T-helper 1 cell treated with Interleukin-12 subunit alpha and Interleukin-12 subunit beta and Interleukin-4 antibody, amounts not matched to agents 30 μg/mL and 1 μg/mL, for 36 hours (primary cell): ENCODE measurements at regions not wholly inside any gene's neighbourhood (a gene's known extent, or its start where the extent isn't known, plus 50 kb on each side); places are given as distances from the start of the nearest gene placed in this dataset.
"Not testable (repeated sequence)": the region's sequence is repeated elsewhere in the genome, so short reads cannot be mapped to it uniquely, and the experiment has no call there.

Source experiments
- H3K27ac Mint-ChIP-seq: one replicate; pipeline ENCODE4 v1.8.0; 2021; ENCODE audit warnings: mild to moderate bottlenecking, mixed read lengths
- H3K27me3 Mint-ChIP-seq: one replicate; pipeline ENCODE4 v1.8.0; 2021; ENCODE audit warnings: low read depth, mixed read lengths
- H3K36me3 Mint-ChIP-seq: one replicate; pipeline ENCODE4 v1.8.0; 2021; ENCODE audit warnings: low read depth, mixed read lengths
- H3K4me1 Mint-ChIP-seq: one replicate; pipeline ENCODE4 v1.8.0; 2021; ENCODE audit warnings: low read depth, mixed read lengths
- H3K4me3 Mint-ChIP-seq: one replicate; pipeline ENCODE4 v1.8.0; 2021; ENCODE audit warnings: mild to moderate bottlenecking, moderate library complexity, mixed read lengths
- H3K9me3 Mint-ChIP-seq: one replicate; pipeline ENCODE4 v1.8.0; 2021; ENCODE audit warnings: mixed read lengths

DNA sequence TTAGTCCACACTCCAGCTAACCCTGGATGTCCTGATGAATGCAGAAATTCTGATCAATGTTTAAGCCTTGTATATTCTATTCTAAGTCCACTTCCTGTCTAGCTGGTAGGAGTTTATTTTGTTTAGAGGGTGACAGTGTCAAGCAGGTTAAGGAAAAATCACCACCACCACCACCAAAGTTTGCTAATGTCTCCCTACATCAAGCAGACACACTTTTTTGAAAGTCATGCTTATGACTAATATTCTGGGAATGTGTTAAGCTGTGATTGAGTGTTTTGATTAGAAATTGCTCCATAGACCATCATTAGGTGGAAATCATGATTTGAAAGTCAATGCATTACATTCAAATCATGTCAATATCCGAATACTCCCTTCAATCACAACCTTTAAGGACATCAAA, 1530.1 kb downstream of the MAT2B start:
- no peaks in the 10 kb centered on the region for H3K36me3 Mint-ChIP-seq
- no peak overlapping the region for H3K27ac Mint-ChIP-seq
- no peaks in the 10 kb centered on the region for H3K4me1 Mint-ChIP-seq
- H3K9me3 Mint-ChIP-seq: peaks cover 10% of the 10 kb centered on the region
- H3K4me3 Mint-ChIP-seq: no peak overlapping the region
- no peaks in the 10 kb centered on the region for H3K27me3 Mint-ChIP-seq

GRCh38 chr5:165039748-165040147, 1534.3 kb downstream of the MAT2B start:
- Mint-ChIP-seq H3K4me1 (no peaks in the 10 kb centered on the region), H3K27ac (no peak overlapping the region), H3K36me3 (no peaks in the 10 kb centered on the region), H3K9me3 (peaks cover 10% of the 10 kb centered on the region), H3K4me3 (no peak overlapping the region), H3K27me3 (no peaks in the 10 kb centered on the region)

GRCh38 chr5:165045941-165046340, 1540.5 kb downstream of the MAT2B start:
- not testable (repeated sequence) for H3K9me3 Mint-ChIP-seq, H3K27ac Mint-ChIP-seq, H3K4me3 Mint-ChIP-seq, H3K27me3 Mint-ChIP-seq, H3K36me3 Mint-ChIP-seq, H3K4me1 Mint-ChIP-seq

GRCh38 chr5:165055476-165055875, 1550.1 kb downstream of the MAT2B start:
- Mint-ChIP-seq H3K4me3 (no peak overlapping the region), H3K27ac (no peak overlapping the region)

GRCh38 chr5:165057145-165057544, 1551.7 kb downstream of the MAT2B start:
- Mint-ChIP-seq H3K9me3 (peaks cover 16% of the 10 kb centered on the region), H3K27me3 (no peaks in the 10 kb centered on the region), H3K4me3 (no peak overlapping the region), H3K36me3 (no peaks in the 10 kb centered on the region), H3K27ac (no peak overlapping the region), H3K4me1 (no peaks in the 10 kb centered on the region)

More at GRCh38 chr5:165055476-165055875, 1550.1 kb downstream of the MAT2B start:
- Mint-ChIP-seq H3K36me3 (no peaks in the 10 kb centered on the region), H3K27me3 (no peaks in the 10 kb centered on the region), H3K9me3 (peaks cover 12% of the 10 kb centered on the region), H3K4me1 (no peaks in the 10 kb centered on the region)

- H3K27ac Mint-ChIP-seq: no peak overlapping the region
- no peak overlapping the region for H3K4me3 Mint-ChIP-seq
- peaks cover 8% of the 10 kb centered on the region for H3K9me3 Mint-ChIP-seq
- no peaks in the 10 kb centered on the region for H3K36me3 Mint-ChIP-seq
- H3K27me3 Mint-ChIP-seq: no peaks in the 10 kb centered on the region
- no peaks in the 10 kb centered on the region for H3K4me1 Mint-ChIP-seq
These were observed 1561.4 kb downstream of the MAT2B start for GRCh38 chr5:165066751-165067385.

DNA sequence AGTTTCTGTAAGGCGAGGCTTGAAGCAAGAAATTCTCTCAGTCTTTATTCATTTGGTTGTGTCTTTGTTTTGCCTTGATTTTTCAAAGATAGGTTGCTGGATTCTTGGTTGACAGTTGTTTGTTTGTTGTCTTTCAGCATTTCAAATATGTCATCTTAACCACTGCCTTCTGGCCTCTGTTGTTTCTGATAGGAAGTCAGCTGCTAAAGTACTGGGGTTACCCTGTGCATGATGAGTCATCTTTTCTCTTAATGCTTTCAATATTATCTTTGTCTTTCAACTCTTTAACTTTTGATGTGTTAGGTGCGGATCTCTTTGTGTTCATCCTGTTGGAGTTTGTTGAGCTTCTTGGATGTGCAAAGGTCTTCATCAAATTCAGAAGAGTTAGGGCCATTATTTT, 1571.3 kb downstream of the MAT2B start:
- no peaks in the 10 kb centered on the region for H3K36me3 Mint-ChIP-seq
- peaks cover 21% of the 10 kb centered on the region for H3K9me3 Mint-ChIP-seq
- H3K27me3 Mint-ChIP-seq: no peaks in the 10 kb centered on the region
- H3K4me1 Mint-ChIP-seq: no peaks in the 10 kb centered on the region
- H3K4me3 Mint-ChIP-seq: no peak overlapping the region
- H3K27ac Mint-ChIP-seq: no peak overlapping the region

GRCh38 chr5:165079389-165079788, 1574.0 kb downstream of the MAT2B start:
- no peak overlapping the region for H3K4me3 Mint-ChIP-seq
- H3K4me1 Mint-ChIP-seq: no peaks in the 10 kb centered on the region
- no peaks in the 10 kb centered on the region for H3K36me3 Mint-ChIP-seq
- no peaks in the 10 kb centered on the region for H3K27me3 Mint-ChIP-seq
- H3K27ac Mint-ChIP-seq: no peak overlapping the region
- peaks cover 8% of the 10 kb centered on the region for H3K9me3 Mint-ChIP-seq

GRCh38 chr5:165083394-165083793, 1578.0 kb downstream of the MAT2B start:
- H3K4me1 Mint-ChIP-seq: no peaks in the 10 kb centered on the region
- no peaks in the 10 kb centered on the region for H3K27me3 Mint-ChIP-seq
- H3K27ac Mint-ChIP-seq: no peak overlapping the region
- no peaks in the 10 kb centered on the region for H3K36me3 Mint-ChIP-seq
- no peak overlapping the region for H3K4me3 Mint-ChIP-seq
- H3K9me3 Mint-ChIP-seq: no peaks in the 10 kb centered on the region

- Mint-ChIP-seq H3K36me3 (no peaks in the 10 kb centered on the region), H3K4me3 (no peak overlapping the region), H3K27ac (no peak overlapping the region), H3K9me3 (no peaks in the 10 kb centered on the region), H3K4me1 (no peaks in the 10 kb centered on the region), H3K27me3 (no peaks in the 10 kb centered on the region)
These were observed 1581.0 kb downstream of the MAT2B start for GRCh38 chr5:165086465-165086864.

DNA sequence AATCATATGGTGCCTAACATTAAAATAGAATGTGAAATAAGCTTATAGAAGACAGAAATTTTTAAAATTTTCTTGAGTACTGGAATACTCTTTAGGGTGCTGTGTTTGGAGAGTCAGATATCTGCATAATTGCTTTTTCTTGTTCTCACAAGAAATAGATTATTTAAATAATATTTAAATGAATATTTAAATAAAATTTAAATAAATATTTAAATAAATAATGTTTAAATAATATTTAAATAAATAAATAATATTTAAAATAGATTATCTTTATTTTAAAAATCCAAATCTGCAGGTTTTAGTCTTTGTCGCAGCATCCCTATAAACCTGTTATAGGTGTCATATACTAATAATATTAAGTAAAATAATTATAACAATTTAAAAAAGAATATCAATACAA, 1589.4 kb downstream of the MAT2B start:
- H3K27me3 Mint-ChIP-seq: no peaks in the 10 kb centered on the region
- H3K36me3 Mint-ChIP-seq: no peaks in the 10 kb centered on the region
- peaks cover 11% of the 10 kb centered on the region for H3K9me3 Mint-ChIP-seq
- H3K4me3 Mint-ChIP-seq: no peak overlapping the region
- no peak overlapping the region for H3K27ac Mint-ChIP-seq
- no peaks in the 10 kb centered on the region for H3K4me1 Mint-ChIP-seq

DNA sequence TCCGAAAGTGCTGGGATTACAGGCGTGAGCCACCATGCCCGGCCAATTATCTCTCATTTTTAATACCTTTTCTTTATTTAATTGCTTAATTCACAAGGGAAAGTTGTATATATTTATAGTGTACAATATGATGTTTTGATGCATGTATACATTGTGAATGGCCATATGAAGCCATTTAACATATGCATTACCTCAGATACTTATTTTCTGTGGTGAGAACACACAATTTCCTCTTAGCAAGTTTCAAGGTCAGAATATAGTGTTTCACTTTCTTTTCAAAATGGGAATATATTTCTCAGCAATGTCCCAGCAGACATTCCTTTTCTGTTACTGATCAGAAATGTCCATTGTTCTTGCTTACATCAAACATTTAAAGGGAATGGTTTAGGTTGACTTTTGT, 1596.3 kb downstream of the MAT2B start:
- H3K27me3 Mint-ChIP-seq: no peaks in the 10 kb centered on the region

GRCh38 chr5:165104611-165105010, 1599.2 kb downstream of the MAT2B start:
- no peak overlapping the region for H3K4me3 Mint-ChIP-seq
- no peaks in the 10 kb centered on the region for H3K36me3 Mint-ChIP-seq
- peaks cover 10% of the 10 kb centered on the region for H3K9me3 Mint-ChIP-seq
- H3K4me1 Mint-ChIP-seq: no peaks in the 10 kb centered on the region
- H3K27me3 Mint-ChIP-seq: no peaks in the 10 kb centered on the region
- no peak overlapping the region for H3K27ac Mint-ChIP-seq

More for the DNA sequence above, 1596.3 kb downstream of the MAT2B start:
- peaks cover 20% of the 10 kb centered on the region for H3K9me3 Mint-ChIP-seq
- no peak overlapping the region for H3K4me3 Mint-ChIP-seq
- H3K27ac Mint-ChIP-seq: no peak overlapping the region
- H3K36me3 Mint-ChIP-seq: no peaks in the 10 kb centered on the region
- no peaks in the 10 kb centered on the region for H3K4me1 Mint-ChIP-seq

DNA sequence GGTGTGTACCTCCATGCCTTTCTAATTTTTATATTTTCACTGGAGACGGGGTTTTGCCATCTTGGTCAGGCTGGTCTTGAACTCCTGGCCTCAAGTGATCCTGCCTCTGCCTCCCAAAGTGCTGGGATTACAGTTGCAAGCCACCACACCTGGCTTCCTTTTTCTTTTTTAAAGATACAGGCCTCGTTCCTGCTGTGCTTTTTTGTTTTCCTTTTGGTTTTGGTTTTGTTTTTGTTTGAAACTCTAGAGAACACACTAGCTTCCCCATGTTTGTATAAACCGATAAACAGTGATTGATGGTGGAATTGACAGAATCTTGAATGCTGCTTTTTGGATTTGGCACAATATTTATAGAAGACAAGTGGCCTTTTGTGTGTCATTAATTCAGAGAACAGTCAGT, 1603.4 kb downstream of the MAT2B start:
- H3K36me3 Mint-ChIP-seq: no peaks in the 10 kb centered on the region

GRCh38 chr5:165119175-165119574, 1613.8 kb downstream of the MAT2B start:
- Mint-ChIP-seq H3K9me3 (no peaks in the 10 kb centered on the region), H3K4me3 (no peak overlapping the region), H3K27ac (no peak overlapping the region), H3K36me3 (no peaks in the 10 kb centered on the region), H3K27me3 (no peaks in the 10 kb centered on the region), H3K4me1 (no peaks in the 10 kb centered on the region)

More for the DNA sequence above, 1603.4 kb downstream of the MAT2B start:
- Mint-ChIP-seq H3K27ac (no peak overlapping the region), H3K27me3 (no peaks in the 10 kb centered on the region), H3K4me1 (no peaks in the 10 kb centered on the region), H3K4me3 (no peak overlapping the region), H3K9me3 (no peaks in the 10 kb centered on the region)

DNA sequence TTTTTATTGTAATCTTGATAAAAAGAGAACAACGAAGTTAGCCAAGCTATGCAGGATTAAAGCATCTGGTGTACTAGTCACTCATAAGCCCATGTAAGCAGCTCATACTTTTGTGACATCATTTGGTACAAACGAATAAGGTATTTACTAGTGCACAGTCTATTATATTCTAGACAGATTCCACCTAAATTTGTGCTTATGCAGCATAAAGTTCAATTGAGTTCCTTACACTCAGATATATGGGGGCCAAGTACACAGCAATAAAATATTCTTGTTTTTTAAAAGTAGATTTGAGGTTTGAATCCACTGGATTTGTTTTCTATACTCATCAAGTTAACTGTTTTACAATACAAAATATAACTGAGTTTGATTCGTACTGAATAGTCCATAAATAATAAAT, 1621.2 kb downstream of the MAT2B start:
- Mint-ChIP-seq H3K36me3 (no peaks in the 10 kb centered on the region), H3K27ac (no peak overlapping the region), H3K4me3 (no peak overlapping the region), H3K4me1 (no peaks in the 10 kb centered on the region), H3K27me3 (no peaks in the 10 kb centered on the region), H3K9me3 (peaks cover 7% of the 10 kb centered on the region)
